ENCODE measurements at regions not wholly inside any gene's neighbourhood (a gene's known extent, or its start where the extent isn't known, plus 50 kb on each side); places are given as distances from the start of the nearest gene placed in this dataset.

GRCh38 chr2:117068371-117068770, 746.1 kb upstream of the DDX18 start:
- TF ChIP-seq YY1 (IDR thresholded peaks at IDR 0.05; ENCODE audit: extremely low read depth, insufficient replicate concordance, low read depth, low read length): no peak
- TF ChIP-seq POLR2A (IDR thresholded peaks at IDR 0.05; ENCODE audit: borderline replicate concordance, extremely low read depth, insufficient read depth, insufficient read length): no peak
- no peak for TF ChIP-seq CTCF (IDR thresholded peaks at IDR 0.05 in 2 of 3, conservative IDR thresholded peaks at IDR 0.05 in 1 of 3; ENCODE audit: borderline replicate concordance in 1 of 3, insufficient read depth in 1 of 3, low read depth in 2 of 3, low read length in 2 of 3)
- no peak for TF ChIP-seq POLR2AphosphoS5 (IDR thresholded peaks at IDR 0.05; ENCODE audit: low read depth, low read length)
- TF ChIP-seq EZH2 (IDR thresholded peaks at IDR 0.05): no peak
- no peak for TF ChIP-seq REST (IDR thresholded peaks at IDR 0.05; ENCODE audit: low read depth)
- no peak for TF ChIP-seq ELF1 (IDR thresholded peaks at IDR 0.05; ENCODE audit: borderline replicate concordance, low read depth)
